ENCODE measurements at regions not wholly inside any gene's neighbourhood (a gene's known extent, or its start where the extent isn't known, plus 50 kb on each side); places are given as distances from the start of the nearest gene placed in this dataset.

DNA sequence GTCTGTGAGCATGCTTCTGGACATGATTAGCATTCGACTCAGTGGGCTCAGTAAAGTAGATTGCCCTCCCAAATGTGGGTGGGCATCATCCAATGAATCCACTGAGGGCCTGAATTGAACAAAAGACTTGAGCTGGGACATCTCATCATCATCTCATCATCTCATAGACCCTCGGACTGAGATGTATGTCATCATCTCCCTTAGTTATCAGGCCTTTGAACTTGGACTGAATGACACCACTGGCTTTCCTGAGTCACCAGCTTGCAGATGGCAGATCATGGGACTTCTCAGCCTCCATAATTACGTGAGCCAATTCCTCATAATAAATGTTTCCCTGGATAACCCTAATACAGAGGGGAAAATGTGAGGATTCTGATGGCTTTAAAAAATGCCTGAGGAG is 128.3 kb upstream of the LSM8 start:
- Histone ChIP-seq H3K27me3 (no peaks in the 10 kb centered on the region), H3K4me1 (no peaks in the 10 kb centered on the region), H3K27ac (no peak overlapping the region), H3K9me3 (no peaks in the 10 kb centered on the region), H3K4me3 (no peak overlapping the region), H3K36me3 (no peaks in the 10 kb centered on the region)
- no peak for DNase-seq (ENCODE audit: low spot score in 2 of 2)
- TF ChIP-seq, protein P1, sequence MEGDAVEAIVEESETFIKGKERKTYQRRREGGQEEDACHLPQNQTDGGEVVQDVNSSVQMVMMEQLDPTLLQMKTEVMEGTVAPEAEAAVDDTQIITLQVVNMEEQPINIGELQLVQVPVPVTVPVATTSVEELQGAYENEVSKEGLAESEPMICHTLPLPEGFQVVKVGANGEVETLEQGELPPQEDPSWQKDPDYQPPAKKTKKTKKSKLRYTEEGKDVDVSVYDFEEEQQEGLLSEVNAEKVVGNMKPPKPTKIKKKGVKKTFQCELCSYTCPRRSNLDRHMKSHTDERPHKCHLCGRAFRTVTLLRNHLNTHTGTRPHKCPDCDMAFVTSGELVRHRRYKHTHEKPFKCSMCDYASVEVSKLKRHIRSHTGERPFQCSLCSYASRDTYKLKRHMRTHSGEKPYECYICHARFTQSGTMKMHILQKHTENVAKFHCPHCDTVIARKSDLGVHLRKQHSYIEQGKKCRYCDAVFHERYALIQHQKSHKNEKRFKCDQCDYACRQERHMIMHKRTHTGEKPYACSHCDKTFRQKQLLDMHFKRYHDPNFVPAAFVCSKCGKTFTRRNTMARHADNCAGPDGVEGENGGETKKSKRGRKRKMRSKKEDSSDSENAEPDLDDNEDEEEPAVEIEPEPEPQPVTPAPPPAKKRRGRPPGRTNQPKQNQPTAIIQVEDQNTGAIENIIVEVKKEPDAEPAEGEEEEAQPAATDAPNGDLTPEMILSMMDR (IDR thresholded peaks at IDR 0.05), result no peak
- TF ChIP-seq POLR2A (IDR thresholded peaks at IDR 0.05), result no peak
- TF ChIP-seq EP300 (IDR thresholded peaks at IDR 0.05), result no peak
- 85 to 90% methylated on average over 3 of the region's 3 CpGs for WGBS, 2 donors

GRCh38 chr7:118057404-118057803 is 126.6 kb upstream of the LSM8 start:
- Histone ChIP-seq H3K4me3 (no peak overlapping the region), H3K27ac (no peak overlapping the region), H3K9me3 (no peaks in the 10 kb centered on the region), H3K27me3 (no peaks in the 10 kb centered on the region), H3K4me1 (no peaks in the 10 kb centered on the region), H3K36me3 (no peaks in the 10 kb centered on the region)
- WGBS, 2 donors, result 92 to 93% methylated on average over 5 of the region's 5 CpGs
- DNase-seq (ENCODE audit: low spot score in 2 of 2), result no peak
- TF ChIP-seq, protein P1 (IDR thresholded peaks at IDR 0.05), result no peak
- TF ChIP-seq EP300 (IDR thresholded peaks at IDR 0.05) (no peak), POLR2A (IDR thresholded peaks at IDR 0.05) (no peak)

DNA sequence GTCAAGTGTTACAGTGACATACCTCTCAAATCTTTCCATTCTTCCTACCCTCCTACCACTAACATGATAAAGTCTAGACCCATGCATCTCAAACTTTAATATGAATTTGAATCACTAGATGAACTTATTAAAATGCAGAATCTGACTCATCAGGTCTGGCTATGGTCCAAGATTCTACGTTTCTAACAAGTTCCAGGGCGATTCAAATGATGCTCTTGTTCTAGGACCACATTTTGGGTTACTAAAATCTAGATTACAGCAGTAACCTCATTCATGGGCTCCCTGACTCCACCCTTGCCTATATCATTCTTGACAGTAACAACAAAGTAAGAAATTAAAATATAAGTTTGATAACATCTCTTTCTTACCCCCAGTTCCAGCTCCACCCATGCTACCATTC is 124.8 kb upstream of the LSM8 start:
- Histone ChIP-seq H3K36me3 (no peaks in the 10 kb centered on the region), H3K4me3 (no peak overlapping the region), H3K27ac (no peak overlapping the region), H3K27me3 (no peaks in the 10 kb centered on the region), H3K4me1 (no peaks in the 10 kb centered on the region), H3K9me3 (no peaks in the 10 kb centered on the region)
- DNase-seq (ENCODE audit: low spot score in 2 of 2), result no peak
- WGBS, 2 donors, result 33 to 44% methylated on average over 2 of the region's 2 CpGs
- TF ChIP-seq, protein P1 (IDR thresholded peaks at IDR 0.05), result no peak
- no peak for TF ChIP-seq POLR2A (IDR thresholded peaks at IDR 0.05)
- TF ChIP-seq EP300 (IDR thresholded peaks at IDR 0.05), result no peak

DNA sequence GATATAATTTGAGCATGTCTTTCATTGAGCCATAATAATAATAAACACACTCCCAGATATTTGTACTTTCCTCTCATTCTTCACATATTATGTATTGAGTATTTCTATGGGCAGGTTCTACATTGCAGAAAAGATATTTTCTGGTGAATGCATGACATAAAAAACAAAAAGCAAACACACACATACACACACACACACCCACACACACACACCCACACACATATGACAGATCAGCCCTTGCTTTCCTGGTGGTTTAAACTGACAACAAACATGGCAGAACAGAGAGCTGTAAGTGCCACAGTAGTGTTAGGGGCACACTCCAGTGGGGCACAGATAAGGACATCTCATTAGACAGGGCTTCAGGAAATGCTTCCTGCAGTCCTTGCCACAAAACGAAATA is 123.3 kb upstream of the LSM8 start:
- TF ChIP-seq EP300 (IDR thresholded peaks at IDR 0.05), result no peak
- H3K4me3 ChIP-seq, result no peak overlapping the region
- 42 to 71% methylated on average over 1 of the region's 1 CpG for whole genome bisulfite sequencing, 2 donors
- H3K4me1 ChIP-seq, result no peaks in the 10 kb centered on the region
- no peak overlapping the region for H3K27ac ChIP-seq
- no peaks in the 10 kb centered on the region for H3K36me3 ChIP-seq
- no peaks in the 10 kb centered on the region for H3K27me3 ChIP-seq
- H3K9me3 ChIP-seq, result no peaks in the 10 kb centered on the region
- no peak for DNase-seq (ENCODE audit: low spot score in 2 of 2)

DNA sequence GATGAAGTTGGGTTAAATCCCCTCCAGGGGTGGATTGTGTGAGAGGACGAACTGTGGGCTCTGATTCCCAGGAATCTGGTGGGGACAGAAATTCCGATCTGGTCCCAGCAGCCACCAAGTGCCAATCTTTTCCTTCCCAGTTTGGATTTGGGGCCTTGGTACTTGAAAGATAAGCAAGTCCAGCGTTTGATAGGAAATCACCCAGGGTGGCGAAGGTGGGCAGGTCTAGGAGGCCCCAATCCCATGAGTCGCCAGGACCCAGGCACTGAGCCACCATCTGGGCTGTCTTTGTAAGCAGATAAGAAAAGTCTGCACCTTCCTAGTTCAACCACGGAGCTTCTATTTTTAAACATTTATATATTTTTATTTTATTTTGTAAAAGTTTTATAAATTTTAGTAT is 122.6 kb upstream of the LSM8 start:
- WGBS, 2 donors, result 83 to 86% methylated on average over 6 of the region's 6 CpGs
- Histone ChIP-seq H3K36me3 (no peaks in the 10 kb centered on the region), H3K9me3 (no peaks in the 10 kb centered on the region), H3K4me1 (no peaks in the 10 kb centered on the region), H3K27me3 (no peaks in the 10 kb centered on the region), H3K27ac (no peak overlapping the region), H3K4me3 (no peak overlapping the region)
- no peak for DNase-seq (ENCODE audit: low spot score in 2 of 2)
- TF ChIP-seq POLR2A (IDR thresholded peaks at IDR 0.05) (no peak), EP300 (IDR thresholded peaks at IDR 0.05) (no peak)
- TF ChIP-seq, protein P1 (IDR thresholded peaks at IDR 0.05), result no peak
